ENCODE measurements at regions not wholly inside any gene's neighbourhood (a gene's known extent, or its start where the extent isn't known, plus 50 kb on each side); places are given as distances from the start of the nearest gene placed in this dataset.
"Not testable (repeated sequence)": the region's sequence is repeated elsewhere in the genome, so short reads cannot be mapped to it uniquely, and the experiment has no call there.

DNA sequence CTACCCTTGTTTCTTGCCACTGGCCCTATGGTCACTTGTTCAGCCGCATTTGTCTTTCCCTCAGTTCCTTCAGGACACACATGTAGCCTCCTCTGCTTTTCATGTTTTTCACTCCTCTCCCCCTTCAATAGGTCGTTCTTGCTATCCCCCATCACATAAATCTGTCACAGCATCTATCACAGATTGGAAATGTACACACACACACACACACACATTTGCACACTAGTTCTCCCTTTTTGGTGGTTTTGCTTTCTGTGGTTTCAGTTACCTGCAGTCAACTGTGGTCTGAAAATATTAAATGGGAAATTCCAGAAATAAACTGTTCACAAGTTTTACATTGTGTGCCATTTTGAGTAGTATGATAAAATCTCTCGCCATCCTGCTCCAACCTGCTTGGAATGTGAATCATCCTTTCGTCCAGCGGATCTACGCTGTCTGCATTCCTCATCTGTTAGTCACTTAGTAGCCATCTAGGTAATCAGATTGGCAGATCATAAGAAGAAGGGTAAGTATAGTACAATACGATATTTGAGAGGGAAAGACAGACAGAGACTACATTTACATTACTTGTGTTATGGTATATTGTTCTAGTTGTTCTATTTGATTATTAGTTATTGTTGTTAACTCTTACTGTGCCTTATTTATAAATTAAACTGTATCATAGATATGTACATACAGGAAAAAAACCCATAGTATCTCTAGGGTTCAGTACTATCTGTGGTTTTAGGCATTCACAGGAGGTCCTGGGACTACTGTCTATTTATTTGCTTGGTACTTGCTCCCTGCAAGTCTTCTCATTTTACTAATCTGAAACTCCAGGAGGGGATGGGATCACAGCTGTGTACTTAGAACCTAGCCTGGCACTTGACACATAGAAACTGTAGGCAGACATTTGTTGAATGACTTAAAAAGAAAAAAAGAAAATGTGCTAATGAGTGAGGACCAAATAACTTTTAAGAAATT, 86.1 kb upstream of the PNPT1 start:
- TF ChIP-seq, protein P1, sequence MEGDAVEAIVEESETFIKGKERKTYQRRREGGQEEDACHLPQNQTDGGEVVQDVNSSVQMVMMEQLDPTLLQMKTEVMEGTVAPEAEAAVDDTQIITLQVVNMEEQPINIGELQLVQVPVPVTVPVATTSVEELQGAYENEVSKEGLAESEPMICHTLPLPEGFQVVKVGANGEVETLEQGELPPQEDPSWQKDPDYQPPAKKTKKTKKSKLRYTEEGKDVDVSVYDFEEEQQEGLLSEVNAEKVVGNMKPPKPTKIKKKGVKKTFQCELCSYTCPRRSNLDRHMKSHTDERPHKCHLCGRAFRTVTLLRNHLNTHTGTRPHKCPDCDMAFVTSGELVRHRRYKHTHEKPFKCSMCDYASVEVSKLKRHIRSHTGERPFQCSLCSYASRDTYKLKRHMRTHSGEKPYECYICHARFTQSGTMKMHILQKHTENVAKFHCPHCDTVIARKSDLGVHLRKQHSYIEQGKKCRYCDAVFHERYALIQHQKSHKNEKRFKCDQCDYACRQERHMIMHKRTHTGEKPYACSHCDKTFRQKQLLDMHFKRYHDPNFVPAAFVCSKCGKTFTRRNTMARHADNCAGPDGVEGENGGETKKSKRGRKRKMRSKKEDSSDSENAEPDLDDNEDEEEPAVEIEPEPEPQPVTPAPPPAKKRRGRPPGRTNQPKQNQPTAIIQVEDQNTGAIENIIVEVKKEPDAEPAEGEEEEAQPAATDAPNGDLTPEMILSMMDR (IDR thresholded peaks at IDR 0.05), result no peak
- Histone ChIP-seq H3K9me3 (no peaks in the 10 kb centered on the region), H3K4me3 (no peak overlapping the region), H3K36me3 (no peaks in the 10 kb centered on the region), H3K27me3 (no peaks in the 10 kb centered on the region), H3K27ac (no peak overlapping the region), H3K4me1 (no peaks in the 10 kb centered on the region)
- no peak for ATAC-seq
- intact Hi-C loops (cut with DNase I), result no loop called here
- DNase-seq, result no peak

DNA sequence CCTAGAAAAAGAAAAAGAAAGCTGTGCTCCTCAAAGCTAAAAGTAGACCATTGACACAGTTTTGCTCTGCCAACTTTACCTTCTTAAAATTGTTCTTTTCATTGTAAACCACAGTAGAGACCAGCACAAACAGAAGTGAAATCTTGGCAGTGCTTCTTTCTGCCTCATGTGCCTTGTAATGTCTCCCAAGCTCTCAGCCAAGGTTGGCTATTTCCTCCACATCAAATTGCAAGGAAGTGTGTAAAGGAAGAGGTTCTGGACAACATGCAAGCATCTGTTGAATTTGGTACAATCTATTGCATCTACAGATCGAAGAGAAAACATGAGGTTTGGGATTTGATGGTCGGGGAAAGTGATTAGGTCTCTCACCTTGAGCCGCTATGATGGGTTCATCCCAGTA, 83.3 kb upstream of the PNPT1 start:
- Histone ChIP-seq H3K4me1 (peaks cover 2 to 6% of the 10 kb centered on the region in 2 donors), H3K9me3 (no peaks in the 10 kb centered on the region), H3K4me3 (no peak overlapping the region), H3K27ac (no peak overlapping the region), H3K27me3 (no peaks in the 10 kb centered on the region), H3K36me3 (no peaks in the 10 kb centered on the region)
- TF ChIP-seq, protein P1 (IDR thresholded peaks at IDR 0.05), result no peak
- intact Hi-C loops (cut with DNase I), result no loop called here
- no peak for DNase-seq
- ATAC-seq, result no peak

DNA sequence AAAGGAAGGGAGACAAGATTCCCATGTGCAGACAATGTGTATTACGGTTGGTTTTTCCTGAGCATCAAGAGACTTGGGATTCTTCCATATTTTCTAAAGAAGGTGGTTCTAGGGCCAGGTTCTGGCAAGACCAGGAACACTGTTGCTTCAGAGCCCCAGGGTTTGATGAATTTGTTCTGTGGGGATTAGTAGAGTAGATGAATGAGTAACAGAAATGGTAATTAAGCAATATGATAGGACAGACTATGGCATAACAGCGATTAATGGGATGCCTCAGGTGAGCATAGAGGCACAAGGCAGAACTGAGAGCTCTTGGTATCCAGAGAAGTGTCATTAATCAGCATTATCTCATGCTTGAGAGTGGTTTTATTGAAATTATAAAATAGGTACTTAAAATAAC, 82.8 kb upstream of the PNPT1 start:
- Histone ChIP-seq H3K36me3 (no peaks in the 10 kb centered on the region), H3K27me3 (no peaks in the 10 kb centered on the region), H3K4me1 (peaks cover 4 to 6% of the 10 kb centered on the region in 2 donors), H3K9me3 (no peaks in the 10 kb centered on the region), H3K4me3 (no peak overlapping the region), H3K27ac (no peak overlapping the region)
- DNase-seq, result no peak
- intact Hi-C loops (cut with DNase I), result no loop called here
- no peak for ATAC-seq
- TF ChIP-seq, protein P1 (IDR thresholded peaks at IDR 0.05), result no peak

DNA sequence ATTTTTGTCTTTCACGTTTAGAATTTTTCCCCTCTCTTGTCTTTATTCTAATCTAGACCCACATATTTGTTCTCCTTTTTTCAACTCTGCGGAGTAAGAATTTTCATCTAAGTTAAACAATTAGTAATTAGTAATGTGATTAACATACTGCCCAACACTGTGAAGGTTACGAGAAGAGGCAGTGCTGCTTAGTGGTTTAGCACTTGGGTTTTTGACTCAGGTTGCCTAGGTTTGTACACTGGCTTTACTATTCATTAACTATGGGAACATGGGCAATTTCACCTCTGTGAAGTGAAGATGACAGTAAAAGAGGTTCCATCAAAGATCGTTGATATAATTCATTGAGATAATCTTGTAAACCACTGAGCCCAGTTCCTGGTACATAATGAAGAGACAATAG, 82.2 kb upstream of the PNPT1 start:
- H3K4me3 ChIP-seq, result no peak overlapping the region
- no peaks in the 10 kb centered on the region for H3K36me3 ChIP-seq
- intact Hi-C loops (cut with DNase I), result no loop called here
- TF ChIP-seq, protein P1 (IDR thresholded peaks at IDR 0.05), result no peak
- no peak for ATAC-seq
- no peak overlapping the region for H3K27ac ChIP-seq
- peaks cover 4 to 6% of the 10 kb centered on the region in 2 donors for H3K4me1 ChIP-seq
- H3K9me3 ChIP-seq, result no peaks in the 10 kb centered on the region
- no peaks in the 10 kb centered on the region for H3K27me3 ChIP-seq
- no peak for DNase-seq

DNA sequence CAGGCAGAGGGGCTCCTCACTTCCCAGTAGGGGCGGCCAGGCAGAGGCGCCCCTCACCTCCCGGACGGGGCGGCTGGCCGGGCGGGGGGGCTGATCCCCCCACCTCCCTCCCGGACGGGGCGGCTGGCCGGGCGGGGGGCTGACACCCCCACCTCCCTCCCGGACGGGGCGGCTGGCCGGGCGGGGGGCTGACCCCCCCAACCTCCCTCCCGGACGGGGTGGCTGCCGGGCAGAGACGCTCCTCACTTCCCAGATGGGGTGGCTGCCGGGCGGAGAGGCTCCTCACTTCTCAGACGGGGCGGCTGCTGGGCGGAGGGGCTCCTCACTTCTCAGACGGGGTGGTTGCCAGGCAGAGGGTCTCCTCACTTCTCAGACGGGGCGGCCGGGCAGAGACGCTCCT, 80.0 kb upstream of the PNPT1 start:
- H3K27me3 ChIP-seq; intact Hi-C loops (cut with DNase I); ATAC-seq; H3K4me1 ChIP-seq; H3K4me3 ChIP-seq; DNase-seq; H3K9me3 ChIP-seq; H3K36me3 ChIP-seq; H3K27ac ChIP-seq: not testable (repeated sequence)

All from left lung (tissue), 4 donors.